NCI-H1436 (cell line): ENCODE measurements at regions not wholly inside any gene's neighbourhood (a gene's known extent, or its start where the extent isn't known, plus 50 kb on each side); places are given as distances from the start of the nearest gene placed in this dataset.

Experiments used
- DNase-seq: peaks from one replicate; lab custom pipeline; 2025; lab: John Stamatoyannopoulos, UW

- DNase-seq = no peak
These were observed 650.4 kb downstream of the LTN1 start for GRCh38 chr21:28342212-28342810.

GRCh38 chr21:28339403-28339802, 653.3 kb downstream of the LTN1 start:
- DNase-seq = no peak

- DNase-seq = no peak
These were observed 653.9 kb downstream of the LTN1 start for GRCh38 chr21:28338701-28339305.

GRCh38 chr21:28337315-28337714, 655.4 kb downstream of the LTN1 start:
- DNase-seq = no peak

- DNase-seq = no peak
These were observed 656.4 kb downstream of the LTN1 start for GRCh38 chr21:28336314-28336713.

GRCh38 chr21:28334407-28334806, 658.3 kb downstream of the LTN1 start:
- DNase-seq = no peak

GRCh38 chr21:28333578-28334075, 659.0 kb downstream of the LTN1 start:
- no peak for DNase-seq

GRCh38 chr21:28332796-28333195, 659.9 kb downstream of the LTN1 start:
- no peak for DNase-seq

GRCh38 chr21:28325618-28326017, 667.1 kb downstream of the LTN1 start:
- DNase-seq = no peak

- no peak for DNase-seq
These were observed 668.0 kb downstream of the LTN1 start for GRCh38 chr21:28324690-28325089.

- no peak for DNase-seq
These were observed 675.3 kb downstream of the LTN1 start for GRCh38 chr21:28317177-28317950.

GRCh38 chr21:28311411-28312190, 681.1 kb downstream of the LTN1 start:
- no peak for DNase-seq

- DNase-seq = no peak
These were observed 682.0 kb downstream of the LTN1 start for GRCh38 chr21:28310711-28311110.

GRCh38 chr21:28310171-28310685, 682.4 kb downstream of the LTN1 start:
- DNase-seq = no peak

GRCh38 chr21:28309596-28309995, 683.1 kb downstream of the LTN1 start:
- DNase-seq = no peak

GRCh38 chr21:28308516-28308915, 684.2 kb downstream of the LTN1 start:
- no peak for DNase-seq

- no peak for DNase-seq
These were observed 692.7 kb downstream of the LTN1 start for GRCh38 chr21:28299946-28300345.

GRCh38 chr21:28298251-28298672, 694.4 kb downstream of the LTN1 start:
- no peak for DNase-seq

- no peak for DNase-seq
These were observed 698.6 kb downstream of the LTN1 start for GRCh38 chr21:28294051-28294450.

GRCh38 chr21:28283641-28284490, 708.8 kb downstream of the LTN1 start:
- no peak for DNase-seq

- DNase-seq = no peak
These were observed 709.8 kb downstream of the LTN1 start for GRCh38 chr21:28282833-28283232.
